GM21447 (cell line): ENCODE measurements at regions not wholly inside any gene's neighbourhood (a gene's known extent, or its start where the extent isn't known, plus 50 kb on each side); places are given as distances from the start of the nearest gene placed in this dataset.
"Not testable (repeated sequence)": the region's sequence is repeated elsewhere in the genome, so short reads cannot be mapped to it uniquely, and the experiment has no call there.

Experiments used
- ATAC-seq: cut with Tn5 transposase; IDR thresholded peaks from one replicate; pipeline ENCODE4 v1.9.1; 2021; ENCODE audit not compliant: unreplicated experiment

GRCh38 chrX:150051096-150051495 is 112.8 kb upstream of the EOLA2 start:
- no peak for ATAC-seq

GRCh38 chrX:150052226-150052625 is 113.9 kb upstream of the EOLA2 start:
- ATAC-seq, result no peak

GRCh38 chrX:150058728-150059127 is 120.4 kb upstream of the EOLA2 start:
- ATAC-seq, result no peak

- ATAC-seq, result no peak
These were observed 122.1 kb upstream of the EOLA2 start for GRCh38 chrX:150060406-150060805.

- ATAC-seq, result no peak
These were observed 124.2 kb upstream of the EOLA2 start for GRCh38 chrX:150062292-150063137.

GRCh38 chrX:150063138-150063518 is 124.8 kb upstream of the EOLA2 start:
- no peak for ATAC-seq

- no peak for ATAC-seq
These were observed 125.4 kb upstream of the EOLA2 start for GRCh38 chrX:150063674-150064073.

GRCh38 chrX:150074175-150074574 is 135.9 kb upstream of the EOLA2 start:
- ATAC-seq, result no peak

- no peak for ATAC-seq
These were observed 142.2 kb upstream of the EOLA2 start for GRCh38 chrX:150080497-150080896.

- ATAC-seq, result no peak
These were observed 142.8 kb upstream of the EOLA2 start for GRCh38 chrX:150081076-150081475.

- ATAC-seq, result no peak
These were observed 146.4 kb upstream of the EOLA2 start for GRCh38 chrX:150084496-150085229.

- no peak for ATAC-seq
These were observed 147.6 kb upstream of the EOLA2 start for GRCh38 chrX:150085881-150086280.

- no peak for ATAC-seq
These were observed 148.1 kb upstream of the EOLA2 start for GRCh38 chrX:150086371-150086770.

GRCh38 chrX:150087612-150088011 is 149.3 kb upstream of the EOLA2 start:
- ATAC-seq, result no peak

- ATAC-seq, result no peak
These were observed 149.8 kb upstream of the EOLA2 start for GRCh38 chrX:150088042-150088441.

GRCh38 chrX:150088766-150089518 is 150.7 kb upstream of the EOLA2 start:
- ATAC-seq, result no peak

- ATAC-seq, result not testable (repeated sequence)
These were observed 153.0 kb upstream of the EOLA2 start for GRCh38 chrX:150091300-150091699.

GRCh38 chrX:150092549-150092948 is 154.3 kb upstream of the EOLA2 start:
- ATAC-seq, result no peak

- no peak for ATAC-seq
These were observed 156.1 kb upstream of the EOLA2 start for GRCh38 chrX:150094375-150094774.

GRCh38 chrX:150094996-150095395 is 156.7 kb upstream of the EOLA2 start:
- ATAC-seq, result no peak

- no peak for ATAC-seq
These were observed 161.0 kb upstream of the EOLA2 start for GRCh38 chrX:150099316-150099715.

- ATAC-seq, result no peak
These were observed 162.0 kb upstream of the EOLA2 start for GRCh38 chrX:150100261-150100660.
